Pancreas (tissue), 10 donors: ENCODE measurements at regions not wholly inside any gene's neighbourhood (a gene's known extent, or its start where the extent isn't known, plus 50 kb on each side); places are given as distances from the start of the nearest gene placed in this dataset.

ENCODE experiments used
- ATAC-seq, 4 donors: fragments of 200-7000 bp; cut with Tn5 transposase; one replicate each; pipeline versions ENCODE4 v1.8.0 to v1.9.1; 2020; ENCODE audit warnings: mild to moderate bottlenecking in 4 of 4, moderate library complexity in 4 of 4
- DNase-seq, 6 donors: peaks; one replicate each; pipeline ENCODE4 v3.0.0-alpha.2; 2020
- FAIRE-seq: peaks from 2 replicates; lab custom pipeline; 2012; peaks lifted over from hg19 to GRCh38; lab: Jason Lieb, UNC
- H3K27ac ChIP-seq, 4 donors: fragments of 200-600 bp; sonication (generic); 1 replicate in 3 of 4; 2 replicates in 1 of 4; pipeline versions ENCODE4 v1.5.0 to v1.8.0; 2020
- H3K27me3 ChIP-seq, 4 donors: fragments of 200-600 bp; one replicate each; pipeline ENCODE4 v1.8.0; 2021
- H3K36me3 ChIP-seq, 3 donors: fragments of 200-600 bp; sonication (generic) in 1 of 3; one replicate each; pipeline versions ENCODE4 v1.5.0 to v1.8.0; 2020 to 2021
- H3K4me1 ChIP-seq, 3 donors: fragments of 200-600 bp; one replicate each; pipeline ENCODE4 v1.8.0; 2021
- H3K4me3 ChIP-seq, 4 donors: fragments of 200-600 bp; sonication (generic) in 2 of 4; one replicate each; pipeline versions ENCODE4 v1.5.0 to v1.8.0; 2020 to 2021
- H3K9me3 ChIP-seq, 4 donors: fragments of 200-600 bp; one replicate each; pipeline ENCODE4 v1.8.0; 2021
- WGBS, 2 donors: extraction: QIAGEN DNeasy Blood & Tissue Kit; methylation state at CpG; one replicate each; pipeline ENCODE4 v1.1.7; 2013; 5-methylcytosine and 5-hydroxymethylcytosine counted together
- intact Hi-C, 3 donors: fragments of 100-400 bp; cut with DNase I; formaldehyde crosslinking; loops; one replicate each; pipeline versions ENCODE4 v1.11.1 to v1.14.2; 2022
- TF ChIP-seq, protein P1 (sequence below), 4 donors: fragments of 200-600 bp; sonication (generic) in 3 of 4; IDR thresholded peaks; one replicate each; pipeline versions ENCODE4 v1.5.0 to v1.8.0; 2021; ENCODE audit warnings: antibody characterized with exemption in 4 of 4
- donor health status: healthy with polysubstance abuse.
- donor health status: DM: no; HTN: no; CAD: no; lungs with moderate emphysema.
- donor health status: DM: no; HTN: no; CAD: no.
- donor health status: control.
- donor health status: control.
- donor health status: Bipolar disorder and iron deficiency.
- donor health status: DM: yes; HTN: yes; CAD: no.
- donor health status: DM: no; HTN: no; CAD: no.
- donor health status: DM: no; HTN: no; CAD: no.
- donor health status: DM: yes; HTN: yes; CAD: no.

DNA sequence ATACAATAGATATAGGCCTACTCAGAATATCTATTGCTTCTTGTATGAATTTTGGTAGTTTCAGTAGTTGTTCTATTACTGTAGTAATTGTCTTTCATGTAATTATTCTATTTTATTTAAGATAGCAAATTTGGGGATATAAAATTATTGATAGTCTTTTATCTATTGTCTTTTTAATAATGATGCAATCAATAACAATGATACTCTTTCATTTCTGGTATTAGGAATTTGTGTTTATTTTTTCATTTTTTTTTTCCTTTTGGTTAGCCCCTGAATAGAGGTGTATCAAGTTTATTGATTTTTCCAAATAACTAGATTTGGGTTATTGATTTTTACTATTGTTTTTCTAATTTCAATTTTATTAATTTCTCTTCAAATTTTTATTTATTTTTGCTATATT is 1503.7 kb downstream of the REEP3 start:
- Histone ChIP-seq H3K4me3 (no peak overlapping the region), H3K27ac (no peak overlapping the region), H3K4me1 (no peaks in the 10 kb centered on the region), H3K9me3 (no peaks in the 10 kb centered on the region), H3K27me3 (no peaks in the 10 kb centered on the region), H3K36me3 (no peaks in the 10 kb centered on the region)
- FAIRE-seq (peak; percentile 88), DNase-seq (no peak), ATAC-seq (no peak)
- intact Hi-C loops = no loop called here
- TF ChIP-seq, protein P1, sequence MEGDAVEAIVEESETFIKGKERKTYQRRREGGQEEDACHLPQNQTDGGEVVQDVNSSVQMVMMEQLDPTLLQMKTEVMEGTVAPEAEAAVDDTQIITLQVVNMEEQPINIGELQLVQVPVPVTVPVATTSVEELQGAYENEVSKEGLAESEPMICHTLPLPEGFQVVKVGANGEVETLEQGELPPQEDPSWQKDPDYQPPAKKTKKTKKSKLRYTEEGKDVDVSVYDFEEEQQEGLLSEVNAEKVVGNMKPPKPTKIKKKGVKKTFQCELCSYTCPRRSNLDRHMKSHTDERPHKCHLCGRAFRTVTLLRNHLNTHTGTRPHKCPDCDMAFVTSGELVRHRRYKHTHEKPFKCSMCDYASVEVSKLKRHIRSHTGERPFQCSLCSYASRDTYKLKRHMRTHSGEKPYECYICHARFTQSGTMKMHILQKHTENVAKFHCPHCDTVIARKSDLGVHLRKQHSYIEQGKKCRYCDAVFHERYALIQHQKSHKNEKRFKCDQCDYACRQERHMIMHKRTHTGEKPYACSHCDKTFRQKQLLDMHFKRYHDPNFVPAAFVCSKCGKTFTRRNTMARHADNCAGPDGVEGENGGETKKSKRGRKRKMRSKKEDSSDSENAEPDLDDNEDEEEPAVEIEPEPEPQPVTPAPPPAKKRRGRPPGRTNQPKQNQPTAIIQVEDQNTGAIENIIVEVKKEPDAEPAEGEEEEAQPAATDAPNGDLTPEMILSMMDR (IDR thresholded peaks at IDR 0.05) = no peak

DNA sequence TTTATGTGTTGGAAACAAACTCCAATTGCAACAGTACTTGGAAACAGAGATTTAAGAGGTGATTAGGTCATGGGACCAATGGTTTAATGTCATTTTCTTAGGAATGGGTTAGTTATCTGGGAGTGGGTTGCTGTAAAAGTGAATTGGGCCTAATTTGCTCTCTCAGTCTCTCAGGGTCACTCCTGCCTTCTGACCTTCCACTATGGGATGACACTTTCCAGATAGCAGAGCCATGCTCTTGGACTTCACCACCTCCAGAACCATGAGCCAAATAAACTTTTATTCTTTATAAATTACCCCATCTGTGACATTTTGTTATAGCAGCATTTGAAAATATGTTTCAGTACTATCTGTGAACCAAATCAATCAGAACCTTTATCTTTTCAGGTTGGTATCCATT is 1509.1 kb downstream of the REEP3 start:
- ATAC-seq (no peak), FAIRE-seq (no peak), DNase-seq (no peak)
- Histone ChIP-seq H3K9me3 (no peaks in the 10 kb centered on the region), H3K4me1 (peaks cover 0 to 16% (median 12%) of the 10 kb centered on the region in 3 donors), H3K36me3 (no peaks in the 10 kb centered on the region), H3K27ac (no peak overlapping the region), H3K27me3 (no peaks in the 10 kb centered on the region), H3K4me3 (no peak overlapping the region)
- intact Hi-C loops = no loop called here
- TF ChIP-seq, protein P1 (IDR thresholded peaks at IDR 0.05) = no peak

DNA sequence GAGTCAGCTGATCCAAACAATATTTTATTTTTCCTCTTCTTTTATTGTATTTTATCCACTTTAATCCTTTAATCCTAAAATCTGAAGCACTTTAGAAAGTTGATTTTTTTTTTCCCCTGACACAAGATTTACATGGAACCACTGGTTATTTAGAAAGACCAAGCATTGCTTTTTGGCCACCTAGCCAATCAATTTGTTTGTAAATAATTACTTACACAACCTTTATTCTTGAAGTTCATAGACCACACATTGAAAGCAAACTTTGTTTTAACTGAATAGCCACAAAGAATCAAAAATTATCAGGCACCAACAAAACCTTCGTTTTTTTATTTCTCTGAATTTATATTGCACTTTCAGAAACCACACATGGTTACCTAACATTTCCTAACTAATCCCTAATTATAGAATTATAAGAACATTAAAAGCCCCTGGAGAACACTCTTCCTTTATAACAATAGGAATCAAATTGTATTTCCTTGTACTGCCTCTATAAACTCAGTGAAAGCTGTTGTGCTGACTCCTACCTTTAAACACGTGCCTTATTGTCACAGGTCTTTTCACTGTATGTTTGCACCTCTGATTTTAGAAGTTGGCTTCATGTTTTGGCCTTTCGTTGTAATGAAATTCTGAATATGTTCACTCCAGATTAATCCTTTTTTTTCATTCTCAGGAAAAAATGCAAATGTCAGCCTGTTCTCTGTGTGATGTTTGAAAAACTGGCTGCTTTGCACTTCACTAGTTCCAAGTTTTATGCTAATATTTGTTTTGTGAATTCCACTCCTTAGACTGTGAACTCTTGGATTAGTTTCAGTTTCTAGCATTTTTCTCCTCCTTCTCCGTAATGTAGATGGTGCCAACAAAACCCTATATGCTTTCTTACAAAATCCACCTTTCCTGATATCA is 1511.9 kb downstream of the REEP3 start:
- DNase-seq = no peak
- Histone ChIP-seq H3K4me1 (peaks cover 0 to 16% (median 12%) of the 10 kb centered on the region in 3 donors), H3K27ac (peak overlapping the region in 2 of 4 donors; percentile 45 to 61), H3K36me3 (no peaks in the 10 kb centered on the region), H3K27me3 (no peaks in the 10 kb centered on the region), H3K9me3 (no peaks in the 10 kb centered on the region), H3K4me3 (peak overlapping the region in 2 of 4 donors; percentile 6 to 8)
- TF ChIP-seq, protein P1 (IDR thresholded peaks at IDR 0.05) = no peak
- 12 to 17% methylated on average over 4 of the region's 4 CpGs for WGBS, 2 donors
- no peak for FAIRE-seq
- peak; percentile 86 to 95 (median 94) for ATAC-seq
- intact Hi-C loops = no loop called here

DNA sequence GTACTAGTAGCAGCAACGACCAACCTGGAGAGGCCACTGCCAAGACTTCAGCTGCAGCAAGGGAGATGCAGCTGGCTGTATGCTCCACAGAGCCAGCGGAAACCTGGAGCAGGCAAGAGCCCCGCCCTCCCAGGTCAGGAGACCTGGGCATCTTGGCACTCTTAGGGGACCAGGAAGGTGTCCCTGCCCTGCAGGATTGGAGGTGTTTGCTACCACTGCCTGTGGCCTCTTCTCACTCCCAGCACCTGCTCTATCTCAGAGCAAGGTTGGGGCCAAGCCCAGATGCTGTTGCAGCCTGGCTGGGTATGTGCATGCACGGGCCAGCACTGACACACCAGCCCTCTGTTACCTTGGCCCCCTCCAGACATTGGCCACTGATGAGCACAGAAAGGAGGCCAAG is 1512.8 kb downstream of the REEP3 start:
- TF ChIP-seq, protein P1 (IDR thresholded peaks at IDR 0.05) = no peak
- ATAC-seq (peak; percentile 63 to 84 (median 70)), FAIRE-seq (no peak), DNase-seq (peak in 5 of 6 donors; percentile 16 to 47 (median 32))
- intact Hi-C loops = no loop called here
- WGBS, 2 donors = 43 to 49% methylated on average over 4 of the region's 4 CpGs
- Histone ChIP-seq H3K4me3 (peak overlapping the region in 2 of 4 donors; percentile 6 to 8), H3K9me3 (no peaks in the 10 kb centered on the region), H3K36me3 (no peaks in the 10 kb centered on the region), H3K4me1 (peaks cover 0 to 16% (median 12%) of the 10 kb centered on the region in 3 donors), H3K27ac (peak overlapping the region in 2 of 4 donors; percentile 45 to 61), H3K27me3 (no peaks in the 10 kb centered on the region)

DNA sequence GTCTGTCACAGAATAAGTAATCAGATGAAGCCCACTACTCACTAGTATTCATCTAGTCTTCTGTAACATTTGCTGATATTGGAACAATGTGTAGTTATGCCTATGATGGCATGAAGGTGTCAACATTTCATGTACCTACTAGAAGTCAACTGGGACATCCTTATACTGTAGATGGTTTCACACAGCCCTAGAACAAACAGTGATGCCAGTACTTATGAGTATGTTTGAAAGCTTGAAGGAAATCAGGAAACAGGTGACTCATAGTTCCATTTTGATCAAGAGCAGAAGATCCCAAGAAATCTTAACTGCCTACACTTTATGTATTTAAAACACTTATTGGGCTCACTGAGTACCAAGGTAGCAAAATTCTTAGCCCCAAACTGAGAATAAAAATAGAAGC is 1519.6 kb downstream of the REEP3 start:
- intact Hi-C loops = no loop called here
- ATAC-seq (no peak), FAIRE-seq (no peak), DNase-seq (no peak)
- no peaks in the 10 kb centered on the region for H3K4me1 ChIP-seq
- H3K27me3 ChIP-seq = no peaks in the 10 kb centered on the region
- TF ChIP-seq, protein P1 (IDR thresholded peaks at IDR 0.05) = no peak
- no peaks in the 10 kb centered on the region for H3K36me3 ChIP-seq
- H3K4me3 ChIP-seq = no peak overlapping the region
- H3K9me3 ChIP-seq = no peaks in the 10 kb centered on the region
- H3K27ac ChIP-seq = no peak overlapping the region
